GM12892 (cell line): ENCODE measurements at regions not wholly inside any gene's neighbourhood (a gene's known extent, or its start where the extent isn't known, plus 50 kb on each side); places are given as distances from the start of the nearest gene placed in this dataset.
"Not testable (repeated sequence)": the region's sequence is repeated elsewhere in the genome, so short reads cannot be mapped to it uniquely, and the experiment has no call there.

Experiments
- POLR2A ChIP-seq: IDR thresholded peaks from 2 replicates; pipeline ENCODE4 v1.6.1; 2011; ENCODE audit warnings: low read depth, low read length, control low read depth
- TAF1 ChIP-seq: IDR thresholded peaks from 2 replicates; pipeline ENCODE4 v1.6.1; 2011; ENCODE audit warnings: low read depth, mild to moderate bottlenecking, control low read depth, low read length, borderline replicate concordance

DNA sequence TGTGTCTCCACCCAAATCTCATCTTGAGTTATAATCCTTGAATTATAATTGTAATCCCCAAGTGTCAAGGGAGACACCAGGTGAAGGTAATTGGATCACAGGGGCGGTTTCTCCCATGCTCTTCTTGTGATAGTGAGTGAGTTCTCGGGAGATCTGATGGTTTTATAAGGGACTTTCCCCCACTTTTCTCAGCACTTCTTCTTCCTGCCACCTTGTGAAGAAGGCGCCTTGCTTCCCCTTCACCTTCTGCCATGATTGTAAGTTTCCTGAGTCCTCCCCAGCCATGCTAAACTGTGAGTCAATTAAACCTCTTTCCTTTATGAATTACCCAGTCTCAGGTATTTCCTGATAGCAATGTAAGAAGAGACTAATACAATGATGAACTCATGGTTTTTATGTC, 175.5 kb upstream of the SVIL start:
- TF ChIP-seq TAF1, POLR2A: not testable (repeated sequence)
